GM21360 (cell line): ENCODE measurements at regions not wholly inside any gene's neighbourhood (a gene's known extent, or its start where the extent isn't known, plus 50 kb on each side); places are given as distances from the start of the nearest gene placed in this dataset.
"Not testable (repeated sequence)": the region's sequence is repeated elsewhere in the genome, so short reads cannot be mapped to it uniquely, and the experiment has no call there.

Experiments
- ATAC-seq: cut with Tn5 transposase; IDR thresholded peaks from one replicate; pipeline ENCODE4 v1.9.1; 2021; ENCODE audit warnings: mild to moderate bottlenecking, moderate library complexity; ENCODE audit not compliant: unreplicated experiment

GRCh38 chr12:70008944-70009343 is 183.9 kb downstream of the MYRFL start:
- ATAC-seq: no peak

GRCh38 chr12:70011353-70011752 is 186.3 kb downstream of the MYRFL start:
- ATAC-seq: no peak

- ATAC-seq: not testable (repeated sequence)
Observed at GRCh38 chr12:70013016-70013415, 188.0 kb downstream of the MYRFL start.

GRCh38 chr12:70028515-70028914 is 203.5 kb downstream of the MYRFL start:
- no peak for ATAC-seq

- ATAC-seq: no peak
Observed at GRCh38 chr12:70028918-70029317, 203.9 kb downstream of the MYRFL start.

- ATAC-seq: no peak
Observed at GRCh38 chr12:70031046-70031445, 206.0 kb downstream of the MYRFL start.

- no peak for ATAC-seq
Observed at GRCh38 chr12:70032076-70032475, 207.0 kb downstream of the MYRFL start.

GRCh38 chr12:70033310-70033709 is 208.3 kb downstream of the MYRFL start:
- no peak for ATAC-seq

- no peak for ATAC-seq
Observed at GRCh38 chr12:70040141-70040540, 203.1 kb upstream of the CNOT2 start.

- no peak for ATAC-seq
Observed at GRCh38 chr12:70042675-70043074, 200.6 kb upstream of the CNOT2 start.

- ATAC-seq: no peak
Observed at GRCh38 chr12:70043490-70044138, 199.6 kb upstream of the CNOT2 start.

- ATAC-seq: no peak
Observed at GRCh38 chr12:70044167-70044566, 199.1 kb upstream of the CNOT2 start.

- ATAC-seq: no peak
Observed at GRCh38 chr12:70045036-70045435, 198.2 kb upstream of the CNOT2 start.

- no peak for ATAC-seq
Observed at GRCh38 chr12:70045514-70045913, 197.7 kb upstream of the CNOT2 start.

- ATAC-seq: no peak
Observed at GRCh38 chr12:70048521-70049250, 194.5 kb upstream of the CNOT2 start.

GRCh38 chr12:70049596-70050360 is 193.5 kb upstream of the CNOT2 start:
- ATAC-seq: peak; percentile 89

- ATAC-seq: no peak
Observed at GRCh38 chr12:70052476-70052875, 190.8 kb upstream of the CNOT2 start.

GRCh38 chr12:70052931-70053497 is 190.2 kb upstream of the CNOT2 start:
- no peak for ATAC-seq

- no peak for ATAC-seq
Observed at GRCh38 chr12:70059373-70059772, 183.9 kb upstream of the CNOT2 start.

- ATAC-seq: no peak
Observed at GRCh38 chr12:70060634-70061033, 182.6 kb upstream of the CNOT2 start.

GRCh38 chr12:70068743-70069142 is 174.5 kb upstream of the CNOT2 start:
- ATAC-seq: no peak
